ENCODE measurements at regions not wholly inside any gene's neighbourhood (a gene's known extent, or its start where the extent isn't known, plus 50 kb on each side); places are given as distances from the start of the nearest gene placed in this dataset.

- TF ChIP-seq EZH2 (IDR thresholded peaks at IDR 0.05; ENCODE audit: borderline replicate concordance, control insufficient read depth, low read depth, low read length) (no peak), USF2 (IDR thresholded peaks at IDR 0.05; ENCODE audit: borderline replicate concordance, low read depth, low read length) (no peak), RB1 (IDR thresholded peaks at IDR 0.05; ENCODE audit: borderline replicate concordance) (no peak), RAD21 (IDR thresholded peaks at IDR 0.05; ENCODE audit: insufficient read depth, low read depth, low read length) (no peak), BCL11A (IDR thresholded peaks at IDR 0.05; ENCODE audit: low read depth, low read length) (no peak), MLLT1 (IDR thresholded peaks at IDR 0.05) (no peak), ZBED1 (IDR thresholded peaks at IDR 0.05; ENCODE audit: borderline replicate concordance) (no peak), REST (IDR thresholded peaks at IDR 0.05; ENCODE audit: low read depth, low read length) (no peak), HDGF (IDR thresholded peaks at IDR 0.05) (no peak)
Measured at GRCh38 chrX:78384486-78384885, 57.1 kb upstream of the CYSLTR1 start.
